Caco-2 (cell line): ENCODE measurements at regions not wholly inside any gene's neighbourhood (a gene's known extent, or its start where the extent isn't known, plus 50 kb on each side); places are given as distances from the start of the nearest gene placed in this dataset.

Source experiments
- BruUV-seq: library from RNA; stranded (reverse); fragments of 400-500 nt; replicated peaks from 2 replicates; lab custom pipeline; 2021; lab: Mats Ljungman, UMichigan
- CTCF ChIA-PET: fragments of 300-600 bp; sonication (Branson Sonifier 250); formaldehyde crosslinking; loops from one replicate; lab custom pipeline; 2022; ENCODE audit warnings: antibody characterized with exemption; lab: Charles Lee
- POLR2A ChIA-PET: fragments of 300-600 bp; sonication (Branson Sonifier 250); formaldehyde crosslinking; loops from one replicate; lab custom pipeline; 2022; ENCODE audit warnings: antibody characterized with exemption; lab: Charles Lee
- DNase-seq, 2 experiments: peaks; one replicate each; pipeline versions ENCODE4 v3.0.0 to v3.0.0-alpha.2; 2020 to 2022
- H3K27me3 ChIP-seq: replicated peaks from 2 replicates; pipeline ENCODE4 v1.6.0; 2011; ENCODE audit warnings: low read length; ENCODE audit not compliant: control insufficient read depth, insufficient read depth
- H3K36me3 ChIP-seq: 2 replicates; pipeline ENCODE4 v1.5.1; 2011; ENCODE audit warnings: low read length; ENCODE audit not compliant: control insufficient read depth, insufficient read depth
- H3K4me1 ChIP-seq: fragments of 250-450 bp; sonication (Bioruptor Pico); 2 replicates; pipeline ENCODE4 v1.5.1; 2020; ENCODE audit warnings: mild to moderate bottlenecking
- H3K4me3 ChIP-seq: 2 replicates; pipeline ENCODE4 v1.5.1; 2011; ENCODE audit warnings: low read depth, mild to moderate bottlenecking, control low read depth, low read length
- H3K9me3 ChIP-seq: fragments of 250-450 bp; sonication (Bioruptor Pico); 2 replicates; pipeline ENCODE4 v1.5.1; 2020; ENCODE audit warnings: mild to moderate bottlenecking, moderate library complexity
- H3K27ac Mint-ChIP-seq: one replicate; pipeline ENCODE4 v1.8.0; 2022; ENCODE audit warnings: mixed read lengths; ENCODE audit not compliant: unreplicated experiment
- H3K27me3 Mint-ChIP-seq: one replicate; pipeline ENCODE4 v1.8.0; 2022; ENCODE audit warnings: mixed read lengths; ENCODE audit not compliant: insufficient read depth, unreplicated experiment
- H3K36me3 Mint-ChIP-seq: one replicate; pipeline ENCODE4 v1.8.0; 2022; ENCODE audit warnings: mild to moderate bottlenecking, mixed read lengths; ENCODE audit not compliant: insufficient read depth, unreplicated experiment
- H3K4me1 Mint-ChIP-seq: one replicate; pipeline ENCODE4 v1.8.0; 2022; ENCODE audit warnings: low read depth, mixed read lengths; ENCODE audit not compliant: unreplicated experiment
- H3K4me3 Mint-ChIP-seq: one replicate; pipeline ENCODE4 v1.8.0; 2022; ENCODE audit warnings: mild to moderate bottlenecking, moderate library complexity, mixed read lengths; ENCODE audit not compliant: unreplicated experiment
- H3K9me3 Mint-ChIP-seq: one replicate; pipeline ENCODE4 v1.8.0; 2022; ENCODE audit warnings: mixed read lengths; ENCODE audit not compliant: unreplicated experiment
- intact Hi-C: fragments of 100-400 bp; cut with micrococcal nuclease; formaldehyde crosslinking; loops from one replicate; pipeline ENCODE4 v1.10.0; 2022; ENCODE audit not compliant: unreplicated experiment
- TF ChIP-seq, protein P1 (sequence below), 2 experiments: fragments of 200-600 bp in 1 of 2; IDR thresholded peaks; 1 replicate in 1 of 2; 2 replicates in 1 of 2; pipeline versions ENCODE4 v1.5.1 to v1.8.0; 2011 to 2022; ENCODE audit warnings: antibody characterized with exemption in 1 of 2, control low read depth in 1 of 2, inconsistent platforms in 1 of 2, low read depth in 1 of 2, low read length in 1 of 2, mild to moderate bottlenecking in 1 of 2, moderate library complexity in 1 of 2; ENCODE audit not compliant: insufficient read depth in 1 of 2, severe bottlenecking in 1 of 2, unreplicated experiment in 1 of 2

DNA sequence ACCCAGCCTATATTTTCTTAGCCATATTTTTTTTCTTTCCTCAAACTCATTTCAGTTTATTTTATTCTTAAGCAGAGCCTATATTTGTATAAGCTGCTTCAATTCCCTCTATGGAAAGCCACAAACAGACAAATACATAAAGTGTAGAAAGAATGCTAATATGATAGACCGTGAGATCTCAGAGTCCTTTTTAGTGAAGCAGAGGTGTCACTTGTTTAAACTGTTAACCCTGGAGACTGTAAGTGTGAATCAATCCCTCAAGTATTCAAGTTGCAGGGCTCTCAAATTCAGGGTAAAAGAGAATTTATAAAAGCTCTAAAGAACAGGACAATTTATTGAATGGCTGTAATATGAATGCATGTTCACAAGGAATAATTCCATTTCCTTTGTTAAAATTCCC lies 72.2 kb upstream of the BHLHE40 start:
- H3K9me3 ChIP-seq, result no peaks in the 10 kb centered on the region
- intact Hi-C loops, result no loop called here
- DNase-seq, result no peak
- CTCF ChIA-PET, result interaction anchor here (0.6 kb wide), 1 partner anchor 73 kb away, joined by 3 read pairs; no protein-coding TSS in a partner anchor
- no peaks in the 10 kb centered on the region for H3K4me1 ChIP-seq
- Mint-ChIP-seq H3K4me3 (no peak overlapping the region), H3K4me1 (no peaks in the 10 kb centered on the region), H3K36me3 (no peaks in the 10 kb centered on the region), H3K27me3 (no peaks in the 10 kb centered on the region), H3K9me3 (no peaks in the 10 kb centered on the region), H3K27ac (no peak overlapping the region)
- no TSS peak for BruUV-seq
- H3K4me3 ChIP-seq, result no peak overlapping the region
- H3K36me3 ChIP-seq, result no peaks in the 10 kb centered on the region
- TF ChIP-seq, protein P1, sequence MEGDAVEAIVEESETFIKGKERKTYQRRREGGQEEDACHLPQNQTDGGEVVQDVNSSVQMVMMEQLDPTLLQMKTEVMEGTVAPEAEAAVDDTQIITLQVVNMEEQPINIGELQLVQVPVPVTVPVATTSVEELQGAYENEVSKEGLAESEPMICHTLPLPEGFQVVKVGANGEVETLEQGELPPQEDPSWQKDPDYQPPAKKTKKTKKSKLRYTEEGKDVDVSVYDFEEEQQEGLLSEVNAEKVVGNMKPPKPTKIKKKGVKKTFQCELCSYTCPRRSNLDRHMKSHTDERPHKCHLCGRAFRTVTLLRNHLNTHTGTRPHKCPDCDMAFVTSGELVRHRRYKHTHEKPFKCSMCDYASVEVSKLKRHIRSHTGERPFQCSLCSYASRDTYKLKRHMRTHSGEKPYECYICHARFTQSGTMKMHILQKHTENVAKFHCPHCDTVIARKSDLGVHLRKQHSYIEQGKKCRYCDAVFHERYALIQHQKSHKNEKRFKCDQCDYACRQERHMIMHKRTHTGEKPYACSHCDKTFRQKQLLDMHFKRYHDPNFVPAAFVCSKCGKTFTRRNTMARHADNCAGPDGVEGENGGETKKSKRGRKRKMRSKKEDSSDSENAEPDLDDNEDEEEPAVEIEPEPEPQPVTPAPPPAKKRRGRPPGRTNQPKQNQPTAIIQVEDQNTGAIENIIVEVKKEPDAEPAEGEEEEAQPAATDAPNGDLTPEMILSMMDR (IDR thresholded peaks at IDR 0.05; ENCODE audit: insufficient read depth in 1 of 2, low read depth in 1 of 2, low read length in 1 of 2, severe bottlenecking in 1 of 2, unreplicated experiment in 1 of 2), result no peak
- POLR2A ChIA-PET, result no interaction called here
- no peaks in the 10 kb centered on the region for H3K27me3 ChIP-seq

DNA sequence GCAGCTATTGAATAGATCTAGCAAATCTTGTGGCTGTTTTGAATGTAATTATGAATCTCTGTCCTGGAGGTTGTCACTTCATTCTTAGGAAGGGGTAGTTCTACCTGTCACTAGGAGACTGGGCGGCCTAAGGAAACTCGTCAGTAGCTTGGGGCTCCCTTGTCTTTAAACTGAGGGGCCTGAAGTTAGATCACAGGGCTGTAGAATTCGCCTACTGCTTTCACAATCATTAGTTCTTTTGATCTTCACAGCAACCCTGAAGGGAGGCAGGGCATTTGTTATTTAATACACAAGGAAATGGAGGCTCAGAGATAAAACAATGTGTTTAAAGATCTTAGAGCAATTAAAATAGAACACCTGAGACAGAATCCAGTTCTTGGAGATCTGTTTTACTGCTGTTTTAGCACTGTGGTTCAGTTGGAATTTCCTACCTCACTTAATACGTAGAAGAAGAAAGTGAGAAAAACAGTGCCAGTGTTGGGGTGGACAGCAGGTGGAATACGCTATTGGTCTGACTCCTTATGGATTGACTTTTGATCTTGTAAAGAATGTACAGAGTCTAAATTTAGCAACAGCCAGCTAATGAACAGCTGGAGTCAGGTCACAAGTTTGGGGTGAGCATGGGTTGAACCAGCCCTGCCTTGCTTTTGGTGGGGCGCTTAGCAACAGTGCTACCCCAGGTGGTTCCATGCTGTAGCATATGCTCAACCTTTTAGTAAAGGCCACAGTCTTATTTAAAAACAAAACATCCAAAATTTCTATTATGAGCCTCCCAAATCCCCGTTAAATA lies 71.4 kb upstream of the BHLHE40 start:
- POLR2A ChIA-PET, result no interaction called here
- TF ChIP-seq, protein P1 (IDR thresholded peaks at IDR 0.05; ENCODE audit: insufficient read depth in 1 of 2, low read depth in 1 of 2, low read length in 1 of 2, severe bottlenecking in 1 of 2, unreplicated experiment in 1 of 2), result no peak
- no peaks in the 10 kb centered on the region for H3K4me1 ChIP-seq
- no peaks in the 10 kb centered on the region for H3K9me3 ChIP-seq
- no peak overlapping the region for H3K4me3 ChIP-seq
- no peaks in the 10 kb centered on the region for H3K27me3 Mint-ChIP-seq
- H3K27me3 ChIP-seq, result no peaks in the 10 kb centered on the region
- CTCF ChIA-PET, result interaction anchor here (0.6 kb wide), 1 partner anchor 73 kb away, joined by 3 read pairs; no protein-coding TSS in a partner anchor
- H3K27ac Mint-ChIP-seq, result no peak overlapping the region
- no peaks in the 10 kb centered on the region for H3K4me1 Mint-ChIP-seq
- DNase-seq, result no peak
- intact Hi-C loops, result no loop called here
- no peaks in the 10 kb centered on the region for H3K36me3 ChIP-seq
- H3K9me3 Mint-ChIP-seq, result no peaks in the 10 kb centered on the region
- H3K4me3 Mint-ChIP-seq, result no peak overlapping the region
- H3K36me3 Mint-ChIP-seq, result no peaks in the 10 kb centered on the region
- BruUV-seq, result no TSS peak

DNA sequence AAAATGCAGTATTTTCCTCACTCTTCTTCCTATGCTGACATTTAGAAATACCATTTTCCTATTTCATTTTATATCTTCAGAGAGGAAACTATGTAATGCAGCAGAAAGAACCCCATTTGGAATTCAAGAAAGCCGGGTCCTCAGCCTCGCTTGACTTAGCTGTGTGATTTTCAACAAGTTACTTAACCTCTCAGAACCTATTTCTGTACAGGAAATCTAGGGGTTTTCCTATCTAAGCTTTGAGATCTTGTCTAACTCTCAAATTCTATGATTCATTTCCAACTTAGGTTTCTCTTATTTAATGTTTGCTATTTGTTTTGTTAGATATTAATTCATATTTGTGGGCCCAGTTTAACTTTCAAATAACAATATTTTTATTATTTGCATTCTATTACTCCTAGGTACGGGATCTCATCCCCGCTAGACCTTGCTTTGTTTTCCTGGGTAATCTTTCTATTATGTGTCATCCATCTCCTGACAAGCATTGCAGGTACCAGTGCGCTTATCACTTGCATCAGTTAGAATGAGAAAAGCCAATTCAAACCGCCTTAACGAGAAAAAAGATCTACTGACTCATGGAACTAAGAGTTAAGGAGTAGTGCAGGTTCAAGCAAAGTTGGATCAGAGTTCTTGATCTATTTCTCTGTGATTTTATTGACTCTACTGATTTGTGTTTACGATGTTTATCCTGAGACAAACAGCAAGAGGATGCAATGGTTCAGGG lies 70.6 kb upstream of the BHLHE40 start:
- Mint-ChIP-seq H3K27ac (no peak overlapping the region), H3K27me3 (no peaks in the 10 kb centered on the region), H3K4me1 (no peaks in the 10 kb centered on the region), H3K9me3 (no peaks in the 10 kb centered on the region), H3K4me3 (no peak overlapping the region), H3K36me3 (no peaks in the 10 kb centered on the region)
- no peaks in the 10 kb centered on the region for H3K27me3 ChIP-seq
- BruUV-seq, result no TSS peak
- no peaks in the 10 kb centered on the region for H3K9me3 ChIP-seq
- DNase-seq, result no peak
- TF ChIP-seq, protein P1 (IDR thresholded peaks at IDR 0.05; ENCODE audit: insufficient read depth in 1 of 2, low read depth in 1 of 2, low read length in 1 of 2, severe bottlenecking in 1 of 2, unreplicated experiment in 1 of 2), result no peak
- H3K4me3 ChIP-seq, result no peak overlapping the region
- ChIA-PET POLR2A (no interaction called here), CTCF (no interaction called here)
- no peaks in the 10 kb centered on the region for H3K4me1 ChIP-seq
- intact Hi-C loops, result no loop called here
- no peaks in the 10 kb centered on the region for H3K36me3 ChIP-seq
